ENCODE measurements at regions not wholly inside any gene's neighbourhood (a gene's known extent, or its start where the extent isn't known, plus 50 kb on each side); places are given as distances from the start of the nearest gene placed in this dataset.

GRCh38 chr5:103918668-103919367, 356.2 kb upstream of the NUDT12 start:
- TF ChIP-seq POLR2A (IDR thresholded peaks at IDR 0.05) (no peak), CTCF (IDR thresholded peaks at IDR 0.05) (no peak), EP300 (IDR thresholded peaks at IDR 0.05) (no peak), POLR2AphosphoS5 (IDR thresholded peaks at IDR 0.05) (no peak)
